Activated naive CD4-positive, alpha-beta T cell treated with anti-CD3 and anti-CD28 coated beads, Interleukin-2, amount 50 U/mL, for 72 hours (primary cell): ENCODE measurements at regions not wholly inside any gene's neighbourhood (a gene's known extent, or its start where the extent isn't known, plus 50 kb on each side); places are given as distances from the start of the nearest gene placed in this dataset.

Experiments
- ATAC-seq, 2 donors: fragments of 150-1000 bp; cut with Tn5 transposase; 2 replicates each; pipeline ENCODE4 v1.10.0; 2021; ENCODE audit warnings: mild to moderate bottlenecking in 2 of 2, moderate library complexity in 2 of 2
- DNase-seq, 2 donors: peaks; one replicate each; pipeline ENCODE4 v3.0.0; 2021 to 2022; ENCODE audit warnings: low spot score in 2 of 2
- H3K27ac Mint-ChIP-seq, 2 donors: one replicate each; pipeline ENCODE4 v1.8.0; 2022; ENCODE audit warnings: mild to moderate bottlenecking in 2 of 2, mixed read lengths in 2 of 2
- H3K36me3 Mint-ChIP-seq, 2 donors: one replicate each; pipeline ENCODE4 v1.8.0; 2022; ENCODE audit warnings: mixed read lengths in 2 of 2
- H3K9me3 Mint-ChIP-seq, 2 donors: one replicate each; pipeline ENCODE4 v1.8.0; 2022; ENCODE audit warnings: mixed read lengths in 2 of 2

DNA sequence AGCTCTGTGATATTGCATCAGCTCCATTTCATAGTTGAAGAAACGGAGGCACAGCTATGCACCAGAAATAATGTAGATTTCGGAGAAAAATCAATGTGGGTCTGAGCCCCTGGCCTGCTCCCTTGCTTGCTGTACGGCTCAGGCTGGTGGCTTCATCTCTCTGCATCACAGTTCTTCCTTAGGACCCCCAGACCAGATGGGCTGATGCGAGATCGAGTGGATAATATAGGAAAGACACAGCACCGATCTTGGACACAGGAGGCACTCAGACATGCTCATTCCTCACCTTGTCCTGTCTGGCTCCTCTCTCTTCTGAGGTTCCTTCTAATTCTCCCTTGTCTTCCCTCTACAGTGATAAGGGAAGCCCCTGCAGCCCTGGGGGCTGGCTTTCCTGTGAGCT is 365.9 kb upstream of the ZMIZ1 start:
- no peak for ATAC-seq
- Mint-ChIP-seq H3K27ac (no peak overlapping the region), H3K36me3 (no peaks in the 10 kb centered on the region), H3K9me3 (no peaks in the 10 kb centered on the region)
- no peak for DNase-seq

DNA sequence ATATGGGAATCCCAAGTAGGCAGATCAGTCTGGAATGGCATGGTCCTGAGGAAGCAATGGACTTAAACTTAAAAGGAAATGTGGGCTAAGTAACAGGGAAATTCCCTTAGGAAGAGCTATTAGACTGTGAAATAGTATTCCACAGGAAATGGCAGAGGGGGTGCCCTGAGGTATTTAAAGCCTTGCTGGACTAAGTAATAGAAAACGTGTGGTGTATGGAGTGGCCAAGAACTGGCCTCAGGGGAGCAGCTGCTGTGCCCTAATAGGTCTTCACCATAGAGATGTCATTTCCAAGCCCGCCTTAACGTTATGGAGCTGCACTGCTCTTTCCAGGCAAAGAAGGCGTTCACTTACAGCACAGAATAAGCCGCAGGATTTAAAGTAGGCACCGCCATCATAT is 365.2 kb upstream of the ZMIZ1 start:
- H3K27ac Mint-ChIP-seq: no peak overlapping the region
- H3K9me3 Mint-ChIP-seq: no peaks in the 10 kb centered on the region
- H3K36me3 Mint-ChIP-seq: no peaks in the 10 kb centered on the region
- ATAC-seq: no peak
- DNase-seq: no peak

DNA sequence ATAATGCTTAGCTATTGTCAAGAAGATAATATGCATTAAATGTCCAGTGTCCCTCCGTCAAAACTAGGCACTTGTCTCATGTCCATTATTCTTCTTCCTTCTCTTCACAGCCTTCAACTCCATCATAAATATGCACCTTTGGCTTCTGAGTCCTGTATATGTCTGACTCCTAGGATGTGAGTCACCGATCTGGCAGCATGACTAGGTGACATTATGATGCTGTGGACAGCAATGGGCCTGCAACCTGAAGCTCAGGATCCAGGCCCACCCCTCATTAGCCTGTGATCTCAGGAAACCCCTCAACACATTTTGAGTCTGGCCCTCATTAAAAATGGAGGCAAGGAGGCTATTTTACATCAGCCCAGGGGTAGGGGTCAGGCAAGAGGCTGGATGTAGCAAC is 362.5 kb upstream of the ZMIZ1 start:
- Mint-ChIP-seq H3K27ac (no peak overlapping the region), H3K9me3 (peaks cover 0 to 5% of the 10 kb centered on the region in 2 donors), H3K36me3 (peaks cover 0 to 5% of the 10 kb centered on the region in 2 donors)
- ATAC-seq (no peak), DNase-seq (no peak)

DNA sequence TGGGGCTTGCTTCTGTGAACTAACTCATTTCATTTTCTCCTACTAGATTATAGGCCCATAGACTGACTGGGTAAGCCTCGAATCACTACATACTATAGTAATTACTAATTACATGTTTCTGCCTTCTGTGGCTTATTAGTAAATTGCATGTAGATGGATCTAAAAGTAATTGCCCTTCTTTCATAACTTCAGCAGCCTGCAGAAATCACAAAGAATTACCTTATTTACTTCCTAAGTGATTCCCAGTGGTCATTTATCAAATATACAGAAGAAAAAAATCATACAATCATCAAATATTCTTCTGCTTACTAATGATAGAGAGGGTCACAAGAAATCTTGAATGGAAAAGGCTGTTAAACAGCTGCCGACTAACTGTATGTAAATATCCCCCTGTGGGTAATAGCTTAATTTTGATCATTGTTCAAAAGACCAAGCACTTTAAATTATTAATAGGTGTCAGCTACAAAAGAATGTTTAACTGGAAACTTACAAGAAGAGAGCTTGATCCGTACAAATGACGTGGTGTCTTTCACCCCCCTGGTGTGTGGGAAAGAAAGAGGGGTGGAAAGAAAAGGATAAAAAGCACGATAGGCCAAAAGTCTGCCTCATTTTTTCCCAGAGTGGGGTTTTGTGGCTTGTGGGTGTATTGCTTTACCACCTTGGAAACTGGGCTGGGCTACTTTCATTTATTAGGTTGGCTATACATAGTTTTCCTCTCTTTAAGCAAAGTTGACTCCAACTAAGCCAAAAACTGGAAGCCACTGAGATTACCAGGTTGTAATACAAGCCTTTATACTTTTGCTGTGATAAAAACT is 361.8 kb upstream of the ZMIZ1 start:
- Mint-ChIP-seq H3K9me3 (peaks cover 0 to 10% of the 10 kb centered on the region in 2 donors), H3K36me3 (peaks cover 0 to 9% of the 10 kb centered on the region in 2 donors), H3K27ac (no peak overlapping the region)
- no peak for ATAC-seq
- no peak for DNase-seq

DNA sequence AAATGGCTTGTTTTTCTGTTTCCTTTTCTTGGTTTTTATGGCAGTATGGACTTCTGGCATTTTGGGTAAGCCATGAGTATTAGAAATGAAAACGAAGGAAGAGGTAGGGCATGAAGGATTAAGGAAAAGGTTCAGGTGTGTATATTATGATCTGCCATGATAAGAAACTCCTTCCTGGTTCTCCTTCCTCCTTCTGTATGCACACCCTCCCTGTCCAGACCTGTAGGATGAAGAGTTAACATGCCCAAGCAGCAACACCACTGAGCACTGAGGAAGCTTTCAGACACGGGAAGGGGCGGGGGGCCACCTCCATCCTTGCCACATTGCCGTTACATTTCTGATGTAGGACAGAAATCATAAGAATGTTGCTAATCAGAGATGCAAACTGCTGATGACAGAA is 361.0 kb upstream of the ZMIZ1 start:
- no peak for DNase-seq
- H3K36me3 Mint-ChIP-seq: peaks cover 0 to 13% of the 10 kb centered on the region in 2 donors
- H3K9me3 Mint-ChIP-seq: peaks cover 0 to 10% of the 10 kb centered on the region in 2 donors
- no peak for ATAC-seq
- H3K27ac Mint-ChIP-seq: no peak overlapping the region

DNA sequence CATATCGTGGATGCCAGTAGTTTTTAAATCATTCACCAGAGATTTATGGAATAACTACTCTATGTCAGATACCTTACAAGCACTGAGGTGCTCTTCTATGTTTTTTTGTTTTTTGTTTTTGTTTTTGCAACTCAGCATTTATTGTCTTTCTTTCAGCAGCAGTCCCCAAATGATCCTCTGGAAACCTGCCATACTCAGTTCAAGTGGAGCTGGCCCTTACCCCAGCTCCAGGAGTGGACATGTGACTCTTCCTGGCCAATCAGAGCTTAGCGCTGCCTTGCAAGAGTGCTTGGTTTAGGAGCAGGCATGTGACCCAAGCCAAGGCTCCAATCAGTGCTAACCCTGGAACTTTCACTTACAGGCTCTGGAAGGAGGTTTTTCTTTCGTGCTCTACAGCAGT is 356.6 kb upstream of the ZMIZ1 start:
- Mint-ChIP-seq H3K9me3 (peaks cover 0 to 10% of the 10 kb centered on the region in 2 donors), H3K27ac (no peak overlapping the region), H3K36me3 (peaks cover 0 to 13% of the 10 kb centered on the region in 2 donors)
- DNase-seq (no peak), ATAC-seq (no peak)

DNA sequence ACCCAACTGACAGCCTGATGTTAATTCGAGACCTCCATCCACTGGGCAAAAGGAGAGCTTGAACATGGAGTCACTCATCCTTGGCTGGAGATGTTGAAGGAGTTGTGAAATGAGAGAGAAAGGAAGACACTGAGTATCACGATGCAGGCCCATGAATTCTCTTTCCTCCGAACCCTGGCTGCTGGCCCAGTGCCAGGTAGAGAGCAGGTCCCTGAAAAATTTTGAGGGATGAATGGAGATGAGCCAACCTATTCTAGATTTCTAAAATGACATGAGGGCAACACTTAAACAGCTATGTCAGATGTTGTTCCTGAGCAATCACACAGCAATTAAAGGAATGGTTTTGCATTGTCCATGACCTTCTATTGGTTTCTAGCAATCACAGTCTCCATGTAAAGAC is 355.1 kb upstream of the ZMIZ1 start:
- DNase-seq (no peak), ATAC-seq (no peak)
- Mint-ChIP-seq H3K27ac (no peak overlapping the region), H3K9me3 (peaks cover 0 to 10% of the 10 kb centered on the region in 2 donors), H3K36me3 (peaks cover 0 to 13% of the 10 kb centered on the region in 2 donors)

DNA sequence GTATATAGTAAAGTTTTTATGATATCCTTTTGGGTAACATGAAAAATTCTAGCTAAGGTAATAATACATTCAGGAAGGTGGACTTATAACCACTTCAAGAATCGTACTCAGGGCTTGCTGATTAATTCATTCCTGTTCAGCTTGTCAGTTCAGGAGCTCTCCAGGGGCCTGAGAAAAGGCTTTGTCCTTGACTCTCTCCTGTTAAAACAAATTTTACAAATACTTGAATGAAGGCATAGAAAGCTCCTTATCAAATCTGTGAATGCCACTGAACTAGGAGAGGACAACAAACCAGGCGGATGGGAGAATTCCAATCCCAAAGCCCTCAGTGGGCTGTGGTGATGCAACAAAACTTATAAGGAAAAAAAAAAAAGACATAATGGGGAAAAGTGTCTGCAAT is 354.5 kb upstream of the ZMIZ1 start:
- no peak for ATAC-seq
- no peak for DNase-seq
- peaks cover 0 to 13% of the 10 kb centered on the region in 2 donors for H3K36me3 Mint-ChIP-seq
- no peak overlapping the region for H3K27ac Mint-ChIP-seq
- peaks cover 0 to 10% of the 10 kb centered on the region in 2 donors for H3K9me3 Mint-ChIP-seq

DNA sequence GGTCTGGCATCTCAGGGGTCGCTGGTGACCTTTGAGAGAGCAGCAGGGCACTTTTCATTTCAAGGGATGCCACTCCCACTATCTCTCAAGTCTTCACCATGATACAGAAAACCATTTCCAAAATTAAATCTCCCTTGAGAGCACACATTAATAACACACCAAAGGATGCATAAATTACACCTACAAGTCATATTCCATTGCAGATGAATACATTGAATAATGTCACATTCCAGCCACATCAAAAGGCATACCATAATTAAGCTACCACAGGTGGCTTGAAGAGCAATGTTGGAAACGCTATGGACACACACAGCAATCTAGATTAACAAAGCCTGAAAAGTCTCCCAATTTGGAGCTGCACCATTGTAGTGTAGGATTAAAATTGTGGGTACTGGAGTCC is 353.3 kb upstream of the ZMIZ1 start:
- ATAC-seq (peak in 1 of 2 donors; percentile 84), DNase-seq (no peak)
- H3K36me3 Mint-ChIP-seq: peaks cover 0 to 13% of the 10 kb centered on the region in 2 donors
- H3K27ac Mint-ChIP-seq: no peak overlapping the region
- H3K9me3 Mint-ChIP-seq: peaks cover 0 to 10% of the 10 kb centered on the region in 2 donors

DNA sequence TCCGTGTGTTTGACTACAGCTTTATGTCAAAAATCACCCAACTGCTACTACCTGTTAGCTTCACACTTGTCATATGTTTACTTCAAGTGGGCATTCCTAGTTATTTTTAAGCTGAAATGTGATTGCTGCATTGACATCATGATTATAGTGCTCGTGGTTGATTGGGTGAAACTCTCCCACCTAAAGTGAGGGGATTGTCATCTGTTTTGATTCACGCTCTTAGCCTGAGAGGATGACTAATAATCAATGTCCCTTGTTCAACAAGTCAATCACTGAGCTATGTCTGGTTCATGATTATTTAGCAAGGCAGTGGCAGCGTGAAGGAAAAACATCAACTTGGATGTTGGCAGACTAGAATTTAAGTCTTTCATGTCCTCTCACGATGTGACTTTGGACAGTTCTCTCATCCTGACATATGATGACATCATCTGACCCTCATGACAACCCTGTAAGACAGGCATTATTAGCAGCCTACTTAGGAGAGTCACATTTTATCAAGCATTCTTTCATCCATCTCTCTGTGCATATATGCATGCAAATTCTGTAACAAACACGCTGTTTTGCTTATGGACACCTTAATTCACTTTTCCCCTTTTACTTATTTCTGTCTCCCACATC is 352.6 kb upstream of the ZMIZ1 start:
- DNase-seq (no peak), ATAC-seq (peak in 1 of 2 donors; percentile 78)
- Mint-ChIP-seq H3K27ac (no peak overlapping the region), H3K36me3 (peaks cover 0 to 10% of the 10 kb centered on the region in 2 donors), H3K9me3 (peaks cover 0 to 7% of the 10 kb centered on the region in 2 donors)

DNA sequence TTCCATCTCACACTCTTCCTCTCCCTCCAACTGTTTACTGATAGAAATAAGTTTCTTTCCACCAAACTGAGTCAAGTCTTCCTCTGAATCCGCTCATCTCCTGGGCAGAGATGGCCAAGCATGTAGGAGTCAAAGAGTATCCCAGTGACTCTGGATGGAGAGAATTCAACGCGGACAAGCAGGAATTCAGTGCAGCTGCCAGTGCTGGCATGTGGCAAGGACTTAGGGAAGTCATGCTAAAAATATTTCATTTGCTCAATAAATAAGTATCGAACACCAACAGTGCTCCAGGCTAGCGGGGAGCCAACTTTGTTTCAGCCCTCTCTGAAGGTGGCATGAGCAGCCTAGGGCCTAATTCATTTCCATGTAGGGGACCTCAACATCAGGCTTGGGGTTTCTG is 351.6 kb upstream of the ZMIZ1 start:
- ATAC-seq: no peak
- H3K27ac Mint-ChIP-seq: no peak overlapping the region
- no peaks in the 10 kb centered on the region for H3K9me3 Mint-ChIP-seq
- DNase-seq: no peak
- H3K36me3 Mint-ChIP-seq: peaks cover 0 to 2% of the 10 kb centered on the region in 2 donors

DNA sequence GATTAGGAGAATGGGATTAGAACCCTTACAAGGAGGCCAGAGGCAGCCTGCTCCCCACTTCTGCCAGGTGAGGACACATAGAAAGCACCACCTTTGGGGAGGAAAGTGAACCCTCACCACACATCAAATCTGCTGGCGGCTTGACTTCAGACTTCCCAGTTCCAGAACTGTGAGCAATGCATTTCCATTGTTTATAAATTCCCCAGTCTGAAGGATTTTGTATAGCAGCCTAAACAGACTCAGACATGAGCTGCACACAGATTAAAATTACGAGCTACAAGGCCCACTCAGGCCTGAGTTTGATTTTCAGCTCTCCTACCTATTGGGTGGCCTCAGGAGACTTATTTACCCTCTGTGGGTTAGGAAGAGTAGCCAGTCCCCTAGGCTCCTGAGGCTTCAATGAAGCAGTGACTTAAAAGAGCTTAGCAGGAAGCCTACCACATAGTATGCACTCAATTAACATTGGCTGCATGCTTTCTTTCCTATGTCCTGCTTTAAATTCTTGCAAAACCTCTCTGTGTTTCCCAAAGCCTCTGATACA is 350.7 kb upstream of the ZMIZ1 start:
- no peaks in the 10 kb centered on the region for H3K9me3 Mint-ChIP-seq
- no peak overlapping the region for H3K27ac Mint-ChIP-seq
- H3K36me3 Mint-ChIP-seq: no peaks in the 10 kb centered on the region
- DNase-seq (no peak), ATAC-seq (no peak)

DNA sequence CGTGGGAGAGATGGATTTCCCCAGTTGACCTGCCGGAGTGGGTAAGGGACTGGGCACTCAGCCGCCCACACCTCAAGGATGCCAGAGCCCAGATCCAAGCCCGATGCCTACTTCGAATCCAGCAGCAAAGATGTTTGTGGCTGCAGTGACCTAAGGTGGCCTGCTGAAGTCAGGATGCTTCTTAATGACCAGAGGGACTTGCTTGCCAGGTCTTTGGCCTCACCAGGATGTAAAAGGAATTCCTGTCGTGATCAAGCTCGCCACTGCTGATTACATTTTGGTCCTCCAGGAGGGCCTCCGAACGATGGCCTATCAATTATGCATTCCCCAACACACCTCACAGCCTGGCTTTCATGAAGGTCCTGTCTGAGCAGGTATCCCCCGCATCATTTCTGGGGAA is 349.5 kb upstream of the ZMIZ1 start:
- H3K9me3 Mint-ChIP-seq: no peaks in the 10 kb centered on the region
- DNase-seq (no peak), ATAC-seq (no peak)
- no peak overlapping the region for H3K27ac Mint-ChIP-seq
- H3K36me3 Mint-ChIP-seq: no peaks in the 10 kb centered on the region

DNA sequence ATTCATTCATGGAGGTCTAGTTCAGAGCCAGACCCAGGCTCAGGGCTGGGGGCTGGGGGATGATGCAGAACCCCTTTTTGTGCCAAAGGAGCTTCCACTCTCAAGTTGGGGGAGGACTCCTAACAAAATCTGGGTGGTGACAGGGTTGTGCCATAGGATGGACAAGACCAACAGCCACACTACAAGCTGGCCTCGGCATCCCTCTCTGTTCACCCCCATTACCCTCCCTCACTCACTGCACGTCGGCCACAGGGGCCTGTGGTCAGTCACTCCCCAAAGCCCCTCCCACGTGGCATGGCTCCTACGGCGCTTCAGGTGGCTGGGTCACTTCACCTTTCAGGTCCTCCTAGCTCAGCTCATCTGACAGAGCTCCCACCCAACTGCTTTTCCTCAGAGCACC is 348.7 kb upstream of the ZMIZ1 start:
- Mint-ChIP-seq H3K36me3 (no peaks in the 10 kb centered on the region), H3K27ac (no peak overlapping the region), H3K9me3 (no peaks in the 10 kb centered on the region)
- ATAC-seq (no peak), DNase-seq (no peak)

DNA sequence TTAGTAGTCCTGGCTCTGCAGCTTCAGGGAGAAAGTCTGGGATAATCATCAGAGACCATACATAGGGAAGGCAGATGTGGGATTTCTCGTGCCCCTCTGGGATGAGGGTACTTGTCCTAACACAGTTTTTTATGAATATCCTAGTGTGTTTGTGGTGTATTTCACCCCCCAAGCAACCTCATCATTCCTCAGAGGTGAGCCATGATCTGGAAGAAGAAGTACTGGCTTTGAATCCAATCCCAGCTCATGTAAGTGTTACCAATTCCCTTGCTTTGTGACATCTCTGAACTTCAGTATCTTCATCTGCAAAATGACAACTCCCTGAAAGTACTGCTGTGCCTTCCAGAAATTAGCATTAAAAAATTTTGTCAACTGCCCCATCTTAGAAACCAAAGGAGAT is 347.5 kb upstream of the ZMIZ1 start:
- no peak for ATAC-seq
- Mint-ChIP-seq H3K27ac (no peak overlapping the region), H3K36me3 (no peaks in the 10 kb centered on the region), H3K9me3 (no peaks in the 10 kb centered on the region)
- DNase-seq: no peak

DNA sequence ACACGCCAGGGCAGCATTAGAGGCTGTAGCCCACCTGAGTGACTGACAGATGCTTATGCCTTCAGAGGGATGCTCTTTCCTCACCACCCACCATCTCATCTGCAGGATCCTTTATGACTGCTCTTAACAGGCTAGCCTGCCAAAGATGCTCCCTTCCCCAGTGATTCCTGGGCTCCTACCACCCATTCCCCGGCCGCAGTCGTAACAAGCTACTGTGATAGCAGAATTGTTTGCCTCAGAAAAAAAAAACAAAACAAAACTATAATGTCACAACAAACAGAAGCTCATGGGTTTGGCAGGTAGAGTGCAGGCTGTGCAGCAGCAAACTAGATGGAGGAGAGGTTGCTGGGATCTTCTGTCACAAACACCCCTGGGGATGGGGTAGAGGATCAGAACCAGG is 343.9 kb upstream of the ZMIZ1 start:
- Mint-ChIP-seq H3K36me3 (no peaks in the 10 kb centered on the region), H3K9me3 (no peaks in the 10 kb centered on the region), H3K27ac (no peak overlapping the region)
- DNase-seq (no peak), ATAC-seq (no peak)

DNA sequence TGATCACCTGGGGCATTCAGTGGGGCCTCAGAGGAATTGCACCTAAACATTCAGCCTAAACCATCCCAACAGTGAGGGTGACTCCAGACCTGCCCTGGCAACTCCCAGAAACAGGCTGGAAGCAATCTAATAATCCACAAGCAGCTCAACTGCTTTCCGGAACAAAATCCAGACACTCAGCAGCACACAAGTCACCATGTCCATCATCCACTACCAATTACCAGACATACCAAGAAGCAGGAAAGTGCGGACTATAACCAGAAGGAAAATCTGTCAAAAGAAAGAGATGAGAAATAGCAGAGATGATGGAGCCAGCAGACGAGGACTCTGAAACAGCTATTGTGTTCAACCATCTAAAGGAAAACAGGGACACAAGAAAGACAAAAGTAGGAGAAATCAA is 342.6 kb upstream of the ZMIZ1 start:
- no peaks in the 10 kb centered on the region for H3K9me3 Mint-ChIP-seq
- ATAC-seq (no peak), DNase-seq (no peak)
- no peaks in the 10 kb centered on the region for H3K36me3 Mint-ChIP-seq
- H3K27ac Mint-ChIP-seq: no peak overlapping the region

DNA sequence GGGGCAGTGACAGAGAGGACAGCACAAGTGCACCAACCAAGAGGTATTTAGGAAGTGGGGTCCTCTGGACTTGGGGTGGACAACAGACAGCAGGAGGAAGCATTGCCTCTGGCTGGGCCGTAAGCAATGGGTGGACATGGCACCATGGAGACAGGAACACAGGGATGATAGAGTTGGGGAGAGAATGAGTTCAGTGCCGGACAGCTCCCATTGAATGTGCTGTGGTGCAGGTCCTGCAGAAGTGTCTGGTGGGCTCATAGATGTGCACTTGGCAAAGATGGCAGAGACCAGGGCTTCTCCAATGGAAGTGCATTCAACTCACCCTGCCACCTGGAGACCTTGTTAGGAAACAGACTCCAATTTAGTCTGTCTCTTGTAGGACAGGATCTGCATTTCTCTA is 341.5 kb upstream of the ZMIZ1 start:
- Mint-ChIP-seq H3K36me3 (no peaks in the 10 kb centered on the region), H3K27ac (no peak overlapping the region), H3K9me3 (no peaks in the 10 kb centered on the region)
- DNase-seq: no peak
- ATAC-seq: no peak
